Pancreas (tissue), 10 donors: ENCODE measurements at regions not wholly inside any gene's neighbourhood (a gene's known extent, or its start where the extent isn't known, plus 50 kb on each side); places are given as distances from the start of the nearest gene placed in this dataset.
"Not testable (repeated sequence)": the region's sequence is repeated elsewhere in the genome, so short reads cannot be mapped to it uniquely, and the experiment has no call there.

Source experiments
- ATAC-seq, 4 donors: fragments of 200-7000 bp; cut with Tn5 transposase; one replicate each; pipeline versions ENCODE4 v1.8.0 to v1.9.1; 2020; ENCODE audit warnings: mild to moderate bottlenecking in 4 of 4, moderate library complexity in 4 of 4
- DNase-seq, 6 donors: peaks; one replicate each; pipeline ENCODE4 v3.0.0-alpha.2; 2020
- FAIRE-seq: peaks from 2 replicates; lab custom pipeline; 2012; peaks lifted over from hg19 to GRCh38; lab: Jason Lieb, UNC
- H3K27ac ChIP-seq, 4 donors: fragments of 200-600 bp; sonication (generic); 1 replicate in 3 of 4; 2 replicates in 1 of 4; pipeline versions ENCODE4 v1.5.0 to v1.8.0; 2020
- H3K27me3 ChIP-seq, 4 donors: fragments of 200-600 bp; one replicate each; pipeline ENCODE4 v1.8.0; 2021
- H3K36me3 ChIP-seq, 3 donors: fragments of 200-600 bp; sonication (generic) in 1 of 3; one replicate each; pipeline versions ENCODE4 v1.5.0 to v1.8.0; 2020 to 2021
- H3K4me1 ChIP-seq, 3 donors: fragments of 200-600 bp; one replicate each; pipeline ENCODE4 v1.8.0; 2021
- H3K4me3 ChIP-seq, 4 donors: fragments of 200-600 bp; sonication (generic) in 2 of 4; one replicate each; pipeline versions ENCODE4 v1.5.0 to v1.8.0; 2020 to 2021
- H3K9me3 ChIP-seq, 4 donors: fragments of 200-600 bp; one replicate each; pipeline ENCODE4 v1.8.0; 2021
- CTCF ChIP-seq, 4 donors: fragments of 200-600 bp; sonication (generic) in 3 of 4; IDR thresholded peaks; one replicate each; pipeline versions ENCODE4 v1.5.0 to v1.8.0; 2021; ENCODE audit warnings: antibody characterized with exemption in 4 of 4
- WGBS, 2 donors: extraction: QIAGEN DNeasy Blood & Tissue Kit; methylation state at CpG; one replicate each; pipeline ENCODE4 v1.1.7; 2013; 5-methylcytosine and 5-hydroxymethylcytosine counted together
- intact Hi-C, 3 donors: fragments of 100-400 bp; cut with DNase I; formaldehyde crosslinking; loops; one replicate each; pipeline versions ENCODE4 v1.11.1 to v1.14.2; 2022
- donor health status: healthy with polysubstance abuse.
- donor health status: DM: no; HTN: no; CAD: no; lungs with moderate emphysema.
- donor health status: DM: no; HTN: no; CAD: no.
- donor health status: control.
- donor health status: control.
- donor health status: Bipolar disorder and iron deficiency.
- donor health status: DM: yes; HTN: yes; CAD: no.
- donor health status: DM: no; HTN: no; CAD: no.
- donor health status: DM: no; HTN: no; CAD: no.
- donor health status: DM: yes; HTN: yes; CAD: no.

GRCh38 chr10:2037246-2037645, 299.9 kb upstream of the ADARB2 start:
- H3K27me3 ChIP-seq = no peaks in the 10 kb centered on the region
- no peaks in the 10 kb centered on the region for H3K9me3 ChIP-seq
- H3K36me3 ChIP-seq = no peaks in the 10 kb centered on the region
- no peak overlapping the region for H3K4me3 ChIP-seq
- ATAC-seq (no peak), FAIRE-seq (no peak), DNase-seq (no peak)
- TF ChIP-seq CTCF (IDR thresholded peaks at IDR 0.05) = no peak
- intact Hi-C loops = no loop called here
- WGBS, 2 donors = 77 to 94% methylated on average over 1 of the region's 1 CpG
- no peak overlapping the region for H3K27ac ChIP-seq
- no peaks in the 10 kb centered on the region for H3K4me1 ChIP-seq

- Histone ChIP-seq H3K4me3 (no peak overlapping the region), H3K4me1 (no peaks in the 10 kb centered on the region), H3K27me3 (no peaks in the 10 kb centered on the region), H3K27ac (no peak overlapping the region), H3K9me3 (no peaks in the 10 kb centered on the region), H3K36me3 (no peaks in the 10 kb centered on the region)
- FAIRE-seq = no peak
- ATAC-seq = no peak
- no peak for DNase-seq
- intact Hi-C loops = no loop called here
- no peak for TF ChIP-seq CTCF (IDR thresholded peaks at IDR 0.05)
Measured at GRCh38 chr10:2036209-2036608, 298.9 kb upstream of the ADARB2 start.

GRCh38 chr10:2030046-2030445, 292.7 kb upstream of the ADARB2 start:
- WGBS, 2 donors = 15 to 18% methylated on average over 1 of the region's 1 CpG
- ATAC-seq = no peak
- intact Hi-C loops = no loop called here
- no peak overlapping the region for H3K4me3 ChIP-seq
- no peaks in the 10 kb centered on the region for H3K36me3 ChIP-seq
- no peaks in the 10 kb centered on the region for H3K9me3 ChIP-seq
- peaks cover 0 to 5% (median 0%) of the 10 kb centered on the region in 4 donors for H3K27me3 ChIP-seq
- no peak for FAIRE-seq
- H3K4me1 ChIP-seq = no peaks in the 10 kb centered on the region
- no peak for TF ChIP-seq CTCF (IDR thresholded peaks at IDR 0.05)
- no peak for DNase-seq
- no peak overlapping the region for H3K27ac ChIP-seq

GRCh38 chr10:2026936-2027335, 289.6 kb upstream of the ADARB2 start:
- no peak overlapping the region for H3K27ac ChIP-seq
- H3K9me3 ChIP-seq = no peaks in the 10 kb centered on the region
- DNase-seq (no peak), FAIRE-seq (no peak), ATAC-seq (no peak)
- TF ChIP-seq CTCF (IDR thresholded peaks at IDR 0.05) = no peak
- no peaks in the 10 kb centered on the region for H3K4me1 ChIP-seq
- 52 to 75% methylated on average over 3 of the region's 3 CpGs for WGBS, 2 donors
- H3K4me3 ChIP-seq = no peak overlapping the region
- peaks cover 0 to 5% (median 0%) of the 10 kb centered on the region in 4 donors for H3K27me3 ChIP-seq
- no peaks in the 10 kb centered on the region for H3K36me3 ChIP-seq
- intact Hi-C loops = no loop called here

GRCh38 chr10:2024750-2025149, 287.4 kb upstream of the ADARB2 start:
- H3K27me3 ChIP-seq, DNase-seq, H3K36me3 ChIP-seq, H3K9me3 ChIP-seq, H3K4me3 ChIP-seq, H3K4me1 ChIP-seq, H3K27ac ChIP-seq, ATAC-seq, intact Hi-C loops, FAIRE-seq: not testable (repeated sequence)
- 21 to 54% methylated on average over 2 of the region's 2 CpGs for WGBS, 2 donors

GRCh38 chr10:2023687-2024086, 286.4 kb upstream of the ADARB2 start:
- no peak for FAIRE-seq

More at GRCh38 chr10:2023687-2024086, 286.4 kb upstream of the ADARB2 start:
- Histone ChIP-seq H3K4me3 (no peak overlapping the region), H3K27ac (no peak overlapping the region), H3K4me1 (no peaks in the 10 kb centered on the region), H3K27me3 (peaks cover 0 to 5% (median 0%) of the 10 kb centered on the region in 4 donors), H3K36me3 (no peaks in the 10 kb centered on the region), H3K9me3 (no peaks in the 10 kb centered on the region)
- WGBS, 2 donors = 56 to 85% methylated on average over 5 of the region's 5 CpGs
- intact Hi-C loops = no loop called here
- no peak for DNase-seq
- ATAC-seq = no peak
- TF ChIP-seq CTCF (IDR thresholded peaks at IDR 0.05) = no peak
